ENCODE measurements at regions not wholly inside any gene's neighbourhood (a gene's known extent, or its start where the extent isn't known, plus 50 kb on each side); places are given as distances from the start of the nearest gene placed in this dataset.

DNA sequence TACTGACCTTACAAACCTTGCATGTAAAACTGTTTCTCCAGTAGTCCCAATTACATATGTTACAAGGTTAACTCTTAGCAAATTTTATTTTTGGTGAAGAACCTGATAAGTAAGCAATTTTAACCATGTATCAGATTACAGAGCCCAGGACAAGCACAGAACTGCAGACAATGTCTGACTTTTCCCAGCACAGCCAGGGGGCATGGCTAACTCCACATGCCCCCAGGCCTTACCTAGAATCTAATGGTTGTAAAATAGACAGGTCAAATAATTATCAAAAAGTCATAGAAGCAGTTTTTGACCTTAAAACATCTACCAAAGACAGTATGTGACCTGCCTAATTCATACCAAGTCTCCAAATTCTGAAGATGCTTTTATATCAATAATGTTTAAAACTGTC, 364.1 kb downstream of the FOXO1 start:
- no peak for DNase-seq (ENCODE audit: low read depth)

- DNase-seq (ENCODE audit: low read depth) = no peak
Observed at GRCh38 chr13:40304391-40304790, 362.1 kb downstream of the FOXO1 start.

- DNase-seq (ENCODE audit: low read depth) = no peak
Observed at GRCh38 chr13:40306817-40307216, 359.6 kb downstream of the FOXO1 start.

DNA sequence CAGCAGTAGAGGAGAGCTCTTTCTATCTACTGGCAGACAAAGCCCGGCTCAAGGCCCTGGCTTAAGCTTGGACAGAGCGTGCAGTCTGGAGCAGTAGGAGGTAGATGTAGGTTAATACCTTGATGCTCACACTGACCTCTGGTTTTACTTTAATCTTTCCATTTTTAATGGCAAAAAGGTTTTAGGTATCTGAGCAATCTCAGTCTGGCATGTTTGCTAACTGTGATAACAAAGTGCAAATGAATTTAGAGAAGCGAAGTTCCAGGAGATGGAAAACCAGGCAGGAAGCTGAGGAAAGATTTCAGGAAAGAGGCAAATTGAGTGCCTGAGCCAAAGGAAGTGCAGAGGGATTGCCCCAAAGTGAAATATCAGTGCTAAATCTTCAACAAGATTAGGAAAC, 356.6 kb downstream of the FOXO1 start:
- DNase-seq (ENCODE audit: low read depth) = no peak

DNA sequence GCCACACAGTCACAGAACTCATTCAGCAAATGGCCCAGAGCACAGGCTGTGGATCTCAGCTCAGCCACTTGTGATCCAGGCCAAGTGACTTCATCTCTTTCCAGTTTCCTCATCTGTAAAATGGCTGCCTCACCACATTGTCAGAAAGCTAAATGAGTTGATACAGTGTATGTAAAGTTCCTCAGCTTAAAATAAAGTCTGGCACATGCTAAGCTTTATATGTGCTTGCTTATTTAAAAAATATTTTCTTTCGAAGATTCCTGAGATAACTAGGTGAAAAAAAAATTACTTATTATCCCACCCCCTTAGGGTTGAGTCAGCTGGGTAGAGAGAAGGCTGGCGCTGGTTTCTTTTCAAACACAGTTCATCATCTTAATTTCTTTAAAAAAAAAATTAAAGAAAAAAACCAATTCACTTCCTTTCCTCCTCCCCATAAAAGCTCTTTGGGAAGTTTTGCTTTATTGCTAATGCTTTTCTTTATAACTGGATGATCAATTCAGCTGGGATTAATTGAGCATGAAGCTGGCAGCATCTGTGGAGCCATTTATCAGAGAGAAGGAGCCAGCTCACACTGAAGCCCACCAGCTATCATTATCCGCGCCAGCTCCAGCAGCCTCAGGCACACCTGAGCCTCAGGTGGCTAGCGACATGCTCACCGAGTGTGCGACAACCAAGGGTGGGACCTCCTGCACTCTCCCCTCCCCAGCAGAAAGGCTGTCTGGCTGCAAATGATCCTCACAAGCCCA, 354.9 kb downstream of the FOXO1 start:
- no peak for DNase-seq (ENCODE audit: low read depth)

GRCh38 chr13:40313269-40314200, 352.9 kb downstream of the FOXO1 start:
- DNase-seq (ENCODE audit: low read depth) = no peak

DNA sequence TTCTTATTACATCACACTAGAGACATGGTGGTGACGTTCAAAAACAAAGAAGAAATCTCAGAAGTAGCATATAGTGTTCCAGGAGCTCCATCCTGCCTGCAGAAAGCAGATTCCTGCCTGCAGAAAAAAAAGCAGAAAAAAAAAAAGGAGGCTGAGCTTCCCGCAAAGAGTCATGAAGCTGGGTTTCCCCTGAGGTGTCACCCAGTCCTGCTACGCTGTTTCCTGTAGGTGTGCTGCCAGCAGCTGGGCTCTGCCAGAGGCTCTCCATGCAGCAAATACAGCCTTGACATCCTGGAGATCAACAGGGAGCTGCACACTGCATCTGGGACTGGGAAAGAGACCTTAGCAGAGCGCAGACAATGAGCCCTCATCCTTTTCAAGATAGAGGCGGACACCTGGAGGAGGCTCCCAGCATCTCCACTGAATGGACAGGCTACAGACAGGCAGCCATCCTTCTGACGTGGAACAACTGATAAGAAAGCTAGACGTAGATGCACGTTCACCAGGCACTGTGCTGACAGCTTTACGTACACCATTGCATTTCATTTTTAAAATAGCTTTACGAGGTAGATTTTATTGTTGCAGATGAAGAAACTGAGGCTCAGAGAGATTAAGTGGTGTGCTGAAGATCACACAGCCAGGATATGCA, 350.9 kb downstream of the FOXO1 start:
- no peak for DNase-seq (ENCODE audit: low read depth)

- no peak for DNase-seq (ENCODE audit: low read depth)
Observed at GRCh38 chr13:40316301-40316700, 350.1 kb downstream of the FOXO1 start.

GRCh38 chr13:40317980-40318327, 348.5 kb downstream of the FOXO1 start:
- no peak for DNase-seq (ENCODE audit: low read depth)

- DNase-seq (ENCODE audit: low read depth) = no peak
Observed at GRCh38 chr13:40318366-40318765, 348.1 kb downstream of the FOXO1 start.

- no peak for DNase-seq (ENCODE audit: low read depth)
Observed at GRCh38 chr13:40319699-40320579, 346.5 kb downstream of the FOXO1 start.

DNA sequence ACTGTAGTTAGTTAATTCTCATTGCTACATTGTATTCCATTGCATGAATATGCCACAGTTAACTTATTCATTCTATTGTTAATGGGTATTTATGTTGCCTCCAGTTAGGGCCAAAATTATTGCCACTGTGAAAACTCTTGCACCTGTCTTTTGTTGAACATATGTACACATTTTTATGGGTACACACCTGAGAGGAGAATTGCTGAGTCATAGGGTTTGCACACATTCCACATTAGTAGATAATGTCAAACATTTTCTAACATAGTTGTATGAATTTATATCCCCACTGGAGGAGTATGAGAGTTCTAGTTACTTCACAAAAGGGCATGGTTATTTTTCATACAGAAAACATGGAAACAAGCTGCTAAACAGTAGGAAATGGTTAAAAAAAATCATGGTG, 338.4 kb downstream of the FOXO1 start:
- DNase-seq (ENCODE audit: low read depth) = no peak

- no peak for DNase-seq (ENCODE audit: low read depth)
Observed at GRCh38 chr13:40329781-40330485, 336.5 kb downstream of the FOXO1 start.

DNA sequence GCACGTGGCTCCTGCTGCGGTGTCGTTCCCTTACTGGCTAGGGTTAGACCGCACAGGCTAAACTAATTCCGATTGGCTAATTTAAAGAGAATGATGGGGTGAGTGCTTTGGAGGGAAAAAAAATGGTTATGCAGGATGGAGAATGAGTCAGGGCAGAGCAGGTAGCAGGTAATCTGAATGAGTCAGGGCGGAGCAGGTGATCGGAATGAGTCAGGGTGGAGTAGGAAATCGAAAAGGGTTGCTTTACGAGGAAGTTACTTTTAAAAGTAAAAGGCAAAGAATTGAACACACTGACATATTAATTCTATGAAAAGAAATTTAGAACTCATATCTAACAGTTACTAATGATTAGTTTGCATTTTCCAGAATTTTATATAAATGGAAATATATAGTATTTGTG, 335.5 kb downstream of the FOXO1 start:
- DNase-seq (ENCODE audit: low read depth) = no peak

DNA sequence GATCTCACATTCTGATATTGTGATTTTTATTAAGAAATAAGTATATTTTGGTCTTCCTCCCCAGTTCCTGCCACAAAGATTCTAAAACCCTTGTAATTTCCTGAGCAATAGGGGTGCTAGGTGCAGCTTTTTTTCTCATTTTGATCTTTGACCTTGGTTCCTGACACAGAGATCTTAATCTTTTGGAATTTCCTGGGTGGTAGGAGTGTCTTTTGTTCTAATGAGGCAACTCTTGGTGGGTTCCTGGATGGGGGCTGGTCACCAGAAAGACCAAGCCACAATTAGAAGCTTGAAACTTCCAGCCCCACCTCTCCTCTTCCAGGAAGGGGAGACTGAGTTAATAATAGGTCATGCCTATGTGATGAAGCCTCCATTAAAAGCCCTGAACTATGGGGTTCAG, 334.6 kb downstream of the FOXO1 start:
- no peak for DNase-seq (ENCODE audit: low read depth)

DNA sequence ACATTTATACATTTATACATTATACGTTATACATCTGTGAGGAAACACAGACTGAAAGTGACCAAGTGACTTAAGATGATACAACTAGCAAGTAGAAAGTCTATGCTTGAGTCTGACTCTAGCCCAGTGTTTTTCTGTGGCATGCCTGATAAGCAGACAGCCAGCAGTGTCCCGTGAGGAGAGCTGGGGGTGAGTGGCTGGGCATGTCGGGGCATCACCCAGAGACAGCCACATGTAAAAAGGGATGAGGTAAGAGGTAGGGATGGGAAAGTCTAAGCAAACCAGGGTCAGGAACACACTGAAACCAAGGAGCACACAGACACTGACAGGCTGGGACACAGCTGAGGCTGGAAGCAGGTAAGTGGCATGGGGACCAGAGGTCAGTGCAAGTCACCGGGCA, 333.2 kb downstream of the FOXO1 start:
- DNase-seq (ENCODE audit: low read depth) = no peak

DNA sequence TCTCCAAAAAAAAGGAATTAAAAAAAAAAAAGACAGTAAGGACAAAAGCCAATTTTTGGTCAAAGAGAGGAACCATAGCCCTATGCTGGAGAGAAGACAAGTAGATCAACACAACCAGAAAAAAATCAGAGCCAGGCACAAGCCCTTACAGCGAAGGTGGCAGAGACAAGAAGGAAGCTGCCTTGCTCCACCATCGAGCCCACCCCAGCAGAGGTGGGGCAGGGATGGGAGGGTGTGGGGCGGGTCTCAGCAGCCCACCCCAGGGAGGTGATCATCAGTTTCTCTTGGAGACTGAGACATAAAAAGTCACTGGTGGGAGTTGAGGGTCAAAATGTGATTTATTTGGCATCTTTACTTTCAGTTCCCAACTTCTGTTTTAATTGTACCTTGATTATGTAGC, 332.4 kb downstream of the FOXO1 start:
- DNase-seq (ENCODE audit: low read depth) = no peak

GRCh38 chr13:40334616-40335015, 331.8 kb downstream of the FOXO1 start:
- DNase-seq (ENCODE audit: low read depth) = no peak

DNA sequence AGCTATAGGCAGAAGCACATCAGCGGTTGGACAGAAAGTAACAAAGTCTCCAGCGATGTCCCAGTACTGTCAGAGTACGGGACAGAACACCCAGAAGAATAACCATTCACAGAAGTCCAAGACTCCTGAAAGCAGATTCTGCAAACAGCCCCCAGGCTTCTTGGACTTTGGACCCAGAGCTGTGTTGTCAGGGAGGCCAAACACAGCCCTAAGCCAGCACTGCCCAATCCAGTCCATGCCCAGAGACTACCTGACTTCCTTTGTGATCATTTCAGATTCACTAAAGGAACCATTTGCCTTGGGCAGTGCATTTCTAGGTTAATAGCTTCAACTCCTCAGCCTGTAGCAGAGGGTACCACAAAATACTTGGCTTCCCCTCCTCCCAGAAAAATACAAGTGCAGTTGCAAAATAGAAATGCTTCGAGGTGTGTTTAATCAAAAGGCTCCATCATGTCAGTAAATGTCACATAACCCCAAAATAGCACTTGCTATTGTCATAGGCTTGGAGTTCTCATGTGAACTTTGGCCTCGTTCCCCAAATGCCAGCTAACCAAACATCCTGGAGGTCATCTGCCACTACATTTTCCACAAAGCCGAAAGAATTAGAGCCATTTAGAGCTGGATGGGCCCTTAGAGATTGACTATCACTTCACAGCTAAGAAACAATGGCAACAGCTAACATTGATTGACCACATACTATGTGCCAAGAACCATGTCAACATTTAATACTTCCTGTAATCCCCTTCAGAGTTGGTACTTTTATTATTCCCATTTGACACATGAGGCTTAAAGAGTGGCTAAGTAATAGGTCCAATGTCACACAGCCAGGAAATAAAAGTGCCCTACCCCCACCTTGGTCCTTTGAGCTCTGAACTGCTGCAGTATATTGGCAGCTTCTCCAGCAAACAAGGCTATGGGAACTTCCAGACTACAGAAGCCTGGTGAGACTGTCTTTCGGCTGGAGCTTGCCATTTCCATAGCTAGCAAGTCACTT, 329.9 kb downstream of the FOXO1 start:
- DNase-seq (ENCODE audit: low read depth) = no peak

- no peak for DNase-seq (ENCODE audit: low read depth)
Observed at GRCh38 chr13:40337651-40338050, 328.8 kb downstream of the FOXO1 start.
